ENCODE measurements at regions not wholly inside any gene's neighbourhood (a gene's known extent, or its start where the extent isn't known, plus 50 kb on each side); places are given as distances from the start of the nearest gene placed in this dataset.
"Not testable (repeated sequence)": the region's sequence is repeated elsewhere in the genome, so short reads cannot be mapped to it uniquely, and the experiment has no call there.

DNA sequence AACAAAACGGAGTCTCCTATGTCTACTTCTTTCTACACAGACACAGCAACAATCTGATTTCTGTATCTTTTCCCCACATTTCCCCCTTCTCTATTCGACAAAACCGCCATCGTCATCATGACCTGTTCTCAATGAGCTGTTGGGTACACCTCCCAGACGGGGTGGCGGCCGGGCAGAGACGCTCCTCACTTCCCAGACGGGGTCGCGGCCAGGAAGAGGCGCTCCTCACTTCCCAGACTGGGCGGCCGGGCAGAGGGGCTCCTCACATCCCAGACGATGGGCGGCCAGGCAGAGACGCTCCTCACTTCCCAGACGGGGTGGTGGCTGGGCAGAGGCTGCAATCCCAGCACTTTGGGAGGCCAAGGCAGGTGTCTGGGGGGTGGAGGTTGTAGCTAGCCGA, 158.2 kb upstream of the MYRIP start:
- H3K27me3 ChIP-seq (ENCODE audit: control insufficient read depth, insufficient read depth, low read length); DNase-seq (ENCODE audit: low read depth in 4 of 6, low spot score in 6 of 6); H3K27ac ChIP-seq (ENCODE audit: low read depth, low read length); H3K4me3 ChIP-seq (ENCODE audit: low read depth, low read length); H3K4me1 ChIP-seq (ENCODE audit: control insufficient read depth, insufficient read depth, low read length); H3K9me3 ChIP-seq (ENCODE audit: control insufficient read depth, insufficient read depth, low read length); H3K36me3 ChIP-seq (ENCODE audit: control insufficient read depth, insufficient read depth, low read length): not testable (repeated sequence)
- 96% methylated on average over 8 of the region's 19 CpGs for WGBS (ENCODE audit: insufficient coverage)

DNA sequence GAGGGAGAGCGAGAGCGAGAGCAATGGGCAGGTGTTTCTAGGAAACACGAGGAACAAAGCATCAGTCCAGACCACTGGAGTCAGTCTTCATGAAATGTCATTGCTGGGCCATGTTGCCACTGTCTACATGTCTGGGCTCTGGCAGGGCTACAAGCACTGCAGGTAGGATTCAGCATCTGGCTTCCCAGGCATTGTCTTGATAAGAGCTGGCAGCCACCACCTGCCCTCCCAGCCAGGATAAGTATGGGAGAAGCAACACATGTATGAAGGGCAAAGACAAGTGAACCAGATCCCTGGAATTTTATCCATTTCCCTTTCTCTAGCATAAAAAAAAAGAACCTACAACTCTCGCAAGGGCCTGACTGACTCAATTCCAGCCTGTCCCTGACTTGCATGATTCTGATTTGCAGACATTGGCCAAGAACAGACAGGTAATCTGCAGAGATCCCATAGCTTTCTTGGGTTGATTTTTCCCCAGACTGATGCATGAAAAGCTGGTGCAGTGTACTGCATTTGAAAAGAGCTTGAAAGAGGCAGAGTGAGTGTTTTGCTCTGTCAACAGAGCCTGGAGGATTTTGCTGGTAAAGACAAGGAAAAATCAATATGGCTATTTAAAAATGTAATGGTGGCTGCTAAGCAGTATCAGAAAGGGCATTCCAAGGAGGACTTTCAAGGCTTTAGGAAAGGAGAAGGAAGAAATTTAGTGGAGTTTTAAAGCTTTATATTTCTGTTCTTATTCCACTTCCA, 157.2 kb upstream of the MYRIP start:
- Histone ChIP-seq H3K36me3 (ENCODE audit: control insufficient read depth, insufficient read depth, low read length) (no peaks in the 10 kb centered on the region), H3K27me3 (ENCODE audit: control insufficient read depth, insufficient read depth, low read length) (no peaks in the 10 kb centered on the region), H3K4me3 (ENCODE audit: low read depth, low read length) (no peak overlapping the region), H3K9me3 (ENCODE audit: control insufficient read depth, insufficient read depth, low read length) (no peaks in the 10 kb centered on the region), H3K4me1 (ENCODE audit: control insufficient read depth, insufficient read depth, low read length) (no peaks in the 10 kb centered on the region), H3K27ac (ENCODE audit: low read depth, low read length) (no peak overlapping the region)
- 97% methylated on average over 3 of the region's 4 CpGs for WGBS (ENCODE audit: insufficient coverage)
- DNase-seq (ENCODE audit: low read depth in 4 of 6, low spot score in 6 of 6), result peak in 1 of 6 donors; percentile 18

DNA sequence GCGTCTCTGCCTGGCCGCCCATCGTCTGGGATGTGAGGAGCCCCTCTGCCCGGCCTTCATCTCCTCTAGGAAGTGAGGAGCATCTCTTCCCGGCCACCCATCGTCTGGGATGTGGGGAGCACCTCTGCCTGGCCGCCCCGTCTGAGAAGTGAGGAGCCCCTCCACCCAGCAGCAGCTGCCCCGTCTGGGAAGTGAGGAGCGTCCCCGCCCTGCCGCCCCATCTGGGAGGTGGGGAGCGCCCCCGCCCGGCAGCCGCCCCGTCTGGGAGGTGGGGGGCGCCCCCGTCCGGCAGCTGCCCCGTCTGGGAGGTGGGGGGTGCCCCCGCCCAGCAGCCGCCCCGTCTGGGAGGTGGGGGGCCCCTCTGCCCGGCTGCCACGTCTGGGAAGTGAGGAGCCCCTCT, 153.7 kb upstream of the MYRIP start:
- not testable (repeated sequence) for DNase-seq (ENCODE audit: low read depth in 4 of 6, low spot score in 6 of 6)

DNA sequence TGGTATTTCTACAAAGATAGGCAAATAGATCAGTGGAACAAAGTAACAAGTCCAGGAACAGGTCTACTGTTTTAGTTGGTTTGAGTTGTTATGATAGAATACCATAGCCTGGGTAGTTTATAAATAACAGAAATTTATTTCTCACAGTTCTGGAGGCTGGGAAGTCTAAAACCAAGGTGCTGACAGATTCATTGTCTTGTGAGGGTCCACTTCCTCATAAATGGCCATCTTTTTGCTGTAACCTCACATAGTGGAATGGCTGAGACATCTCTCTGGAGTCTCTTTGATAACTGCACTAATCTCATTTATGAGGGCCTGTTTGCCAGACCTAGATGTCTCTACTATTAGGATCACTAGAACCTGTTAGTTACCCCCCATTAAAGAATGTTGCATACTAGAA, 152.3 kb upstream of the MYRIP start:
- no peak overlapping the region for H3K4me3 ChIP-seq (ENCODE audit: low read depth, low read length)
- H3K27ac ChIP-seq (ENCODE audit: low read depth, low read length), result no peak overlapping the region
- H3K4me1 ChIP-seq (ENCODE audit: control insufficient read depth, insufficient read depth, low read length), result no peaks in the 10 kb centered on the region
- no peaks in the 10 kb centered on the region for H3K9me3 ChIP-seq (ENCODE audit: control insufficient read depth, insufficient read depth, low read length)
- H3K36me3 ChIP-seq (ENCODE audit: control insufficient read depth, insufficient read depth, low read length), result no peaks in the 10 kb centered on the region
- no peak for DNase-seq (ENCODE audit: low read depth in 4 of 6, low spot score in 6 of 6)
- H3K27me3 ChIP-seq (ENCODE audit: control insufficient read depth, insufficient read depth, low read length), result no peaks in the 10 kb centered on the region

More for the DNA sequence above, 153.7 kb upstream of the MYRIP start:
- H3K27ac ChIP-seq (ENCODE audit: low read depth, low read length); H3K4me1 ChIP-seq (ENCODE audit: control insufficient read depth, insufficient read depth, low read length); H3K4me3 ChIP-seq (ENCODE audit: low read depth, low read length); H3K36me3 ChIP-seq (ENCODE audit: control insufficient read depth, insufficient read depth, low read length); H3K9me3 ChIP-seq (ENCODE audit: control insufficient read depth, insufficient read depth, low read length); H3K27me3 ChIP-seq (ENCODE audit: control insufficient read depth, insufficient read depth, low read length): not testable (repeated sequence)
- 100% methylated on average over 5 of the region's 26 CpGs for WGBS (ENCODE audit: insufficient coverage)

DNA sequence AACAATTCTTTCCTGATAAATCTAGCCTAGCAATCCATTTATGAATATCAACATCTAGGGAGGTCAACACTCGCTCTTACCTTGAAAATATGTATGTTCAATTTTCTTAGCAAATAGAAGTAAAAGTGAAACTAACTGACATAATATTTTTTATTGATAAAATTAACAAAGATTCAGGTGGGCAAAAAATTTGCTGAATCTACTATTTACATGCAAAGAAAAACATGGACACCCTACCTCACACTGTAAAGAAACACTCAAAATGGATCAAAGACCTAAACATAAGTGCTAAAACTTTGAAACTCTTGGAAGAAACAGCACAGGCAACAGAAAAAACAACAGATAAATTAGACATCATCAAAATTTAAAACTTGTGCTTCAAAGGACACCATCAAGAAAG, 151.6 kb upstream of the MYRIP start:
- no peak for DNase-seq (ENCODE audit: low read depth in 4 of 6, low spot score in 6 of 6)
- Histone ChIP-seq H3K27ac (ENCODE audit: low read depth, low read length) (no peak overlapping the region), H3K9me3 (ENCODE audit: control insufficient read depth, insufficient read depth, low read length) (no peaks in the 10 kb centered on the region), H3K36me3 (ENCODE audit: control insufficient read depth, insufficient read depth, low read length) (no peaks in the 10 kb centered on the region), H3K4me1 (ENCODE audit: control insufficient read depth, insufficient read depth, low read length) (no peaks in the 10 kb centered on the region), H3K27me3 (ENCODE audit: control insufficient read depth, insufficient read depth, low read length) (no peaks in the 10 kb centered on the region), H3K4me3 (ENCODE audit: low read depth, low read length) (no peak overlapping the region)
- WGBS (ENCODE audit: insufficient coverage), result no CpG with 5 or more reads among the region's 1 CpG

DNA sequence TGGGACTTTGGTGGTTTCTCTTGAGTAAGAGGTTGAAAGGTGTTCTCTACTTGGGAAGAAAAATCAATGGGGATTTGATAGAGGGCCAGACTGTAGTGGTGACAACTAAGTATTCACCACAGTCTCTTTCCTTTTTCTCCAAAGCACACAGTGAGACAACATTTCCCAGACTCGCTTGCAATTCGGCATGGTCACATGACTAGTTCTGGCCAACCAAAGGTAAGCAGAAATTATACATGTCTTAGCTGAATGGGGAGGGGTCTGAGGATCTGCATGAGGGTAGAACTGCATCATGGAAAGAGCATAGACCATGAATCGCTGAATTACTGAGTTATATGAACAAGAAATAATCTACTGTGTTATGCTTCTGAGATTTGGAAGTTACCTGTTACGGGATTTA, 144.5 kb upstream of the MYRIP start:
- no peaks in the 10 kb centered on the region for H3K4me1 ChIP-seq (ENCODE audit: control insufficient read depth, insufficient read depth, low read length)
- no peak for DNase-seq (ENCODE audit: low read depth in 4 of 6, low spot score in 6 of 6)
- H3K9me3 ChIP-seq (ENCODE audit: control insufficient read depth, insufficient read depth, low read length), result no peaks in the 10 kb centered on the region
- no CpG with 5 or more reads among the region's 4 CpGs for WGBS (ENCODE audit: insufficient coverage)
- H3K27me3 ChIP-seq (ENCODE audit: control insufficient read depth, insufficient read depth, low read length), result no peaks in the 10 kb centered on the region
- no peak overlapping the region for H3K4me3 ChIP-seq (ENCODE audit: low read depth, low read length)
- no peak overlapping the region for H3K27ac ChIP-seq (ENCODE audit: low read depth, low read length)
- no peaks in the 10 kb centered on the region for H3K36me3 ChIP-seq (ENCODE audit: control insufficient read depth, insufficient read depth, low read length)

DNA sequence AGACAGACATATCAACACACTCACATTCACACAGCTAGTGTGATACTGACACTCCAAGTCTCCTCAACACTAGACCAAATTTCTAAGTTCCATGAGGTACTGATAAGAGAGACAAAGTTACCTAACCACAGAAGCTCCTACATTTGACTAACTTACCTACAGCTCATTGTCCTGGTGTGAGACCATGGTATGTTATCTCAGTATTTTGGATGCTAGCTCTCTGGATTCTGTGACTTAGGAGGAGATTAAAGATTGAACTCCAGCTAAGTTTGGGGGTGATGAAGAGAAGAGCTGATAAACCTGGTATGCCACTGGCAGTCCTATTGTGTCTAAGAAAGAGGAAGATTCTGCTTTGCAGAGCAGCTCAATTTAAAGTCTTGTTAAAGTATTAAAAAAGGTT, 144.0 kb upstream of the MYRIP start:
- no peak for DNase-seq (ENCODE audit: low read depth in 4 of 6, low spot score in 6 of 6)
- Histone ChIP-seq H3K4me3 (ENCODE audit: low read depth, low read length) (no peak overlapping the region), H3K36me3 (ENCODE audit: control insufficient read depth, insufficient read depth, low read length) (no peaks in the 10 kb centered on the region), H3K27ac (ENCODE audit: low read depth, low read length) (no peak overlapping the region), H3K4me1 (ENCODE audit: control insufficient read depth, insufficient read depth, low read length) (no peaks in the 10 kb centered on the region), H3K9me3 (ENCODE audit: control insufficient read depth, insufficient read depth, low read length) (no peaks in the 10 kb centered on the region), H3K27me3 (ENCODE audit: control insufficient read depth, insufficient read depth, low read length) (no peaks in the 10 kb centered on the region)

DNA sequence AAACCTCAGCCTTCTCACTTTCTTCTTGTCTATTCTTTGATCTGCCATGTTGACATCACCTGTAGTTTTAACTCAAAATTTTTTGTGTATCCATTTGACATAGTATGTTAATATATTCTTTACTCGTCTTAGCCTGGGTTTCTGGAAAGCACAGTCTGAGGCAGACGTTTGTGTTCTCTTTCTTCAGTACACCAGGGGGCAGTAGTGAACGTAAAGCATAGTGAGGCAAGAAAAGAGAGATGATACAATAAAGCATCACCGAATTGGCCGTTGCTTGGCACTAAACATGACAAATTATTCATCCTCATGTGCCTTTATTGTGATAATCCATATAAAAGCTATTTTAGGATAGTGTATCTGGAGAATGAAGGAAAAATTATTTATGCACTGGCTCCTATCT, 141.0 kb upstream of the MYRIP start:
- peak in 5 of 6 donors; percentile 30 to 80 (median 36) for DNase-seq (ENCODE audit: low read depth in 4 of 6, low spot score in 6 of 6)
- H3K4me1 ChIP-seq (ENCODE audit: control insufficient read depth, insufficient read depth, low read length), result no peaks in the 10 kb centered on the region

DNA sequence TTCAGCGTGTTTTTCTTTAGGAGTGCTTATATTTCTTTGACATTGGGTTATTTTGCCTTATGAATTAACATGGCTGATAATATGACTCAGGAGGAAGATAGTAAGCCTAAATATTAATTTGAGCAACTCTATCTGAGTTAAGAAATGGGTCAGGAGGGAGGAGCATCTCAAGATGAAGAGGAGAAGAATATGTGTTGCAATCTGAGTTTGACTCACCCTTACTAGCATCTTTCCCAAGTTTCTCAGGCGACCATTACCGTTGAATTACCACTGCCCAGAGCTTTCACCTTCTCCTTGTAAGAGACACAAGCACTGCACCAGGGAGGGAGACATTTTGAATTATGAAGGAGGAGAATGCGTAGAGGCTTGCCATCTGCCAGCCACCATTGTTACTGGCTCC, 138.3 kb upstream of the MYRIP start:
- H3K4me3 ChIP-seq (ENCODE audit: low read depth, low read length), result no peak overlapping the region
- H3K9me3 ChIP-seq (ENCODE audit: control insufficient read depth, insufficient read depth, low read length), result no peaks in the 10 kb centered on the region
- H3K27me3 ChIP-seq (ENCODE audit: control insufficient read depth, insufficient read depth, low read length), result no peaks in the 10 kb centered on the region
- no peaks in the 10 kb centered on the region for H3K36me3 ChIP-seq (ENCODE audit: control insufficient read depth, insufficient read depth, low read length)
- DNase-seq (ENCODE audit: low read depth in 4 of 6, low spot score in 6 of 6), result no peak
- H3K27ac ChIP-seq (ENCODE audit: low read depth, low read length), result no peak overlapping the region
- WGBS (ENCODE audit: insufficient coverage), result no CpG with 5 or more reads among the region's 4 CpGs
- H3K4me1 ChIP-seq (ENCODE audit: control insufficient read depth, insufficient read depth, low read length), result no peaks in the 10 kb centered on the region

More for the DNA sequence above, 141.0 kb upstream of the MYRIP start:
- Histone ChIP-seq H3K36me3 (ENCODE audit: control insufficient read depth, insufficient read depth, low read length) (no peaks in the 10 kb centered on the region), H3K4me3 (ENCODE audit: low read depth, low read length) (no peak overlapping the region), H3K9me3 (ENCODE audit: control insufficient read depth, insufficient read depth, low read length) (no peaks in the 10 kb centered on the region), H3K27me3 (ENCODE audit: control insufficient read depth, insufficient read depth, low read length) (no peaks in the 10 kb centered on the region), H3K27ac (ENCODE audit: low read depth, low read length) (no peak overlapping the region)
- WGBS (ENCODE audit: insufficient coverage), result 27% methylated on average over 3 of the region's 5 CpGs

DNA sequence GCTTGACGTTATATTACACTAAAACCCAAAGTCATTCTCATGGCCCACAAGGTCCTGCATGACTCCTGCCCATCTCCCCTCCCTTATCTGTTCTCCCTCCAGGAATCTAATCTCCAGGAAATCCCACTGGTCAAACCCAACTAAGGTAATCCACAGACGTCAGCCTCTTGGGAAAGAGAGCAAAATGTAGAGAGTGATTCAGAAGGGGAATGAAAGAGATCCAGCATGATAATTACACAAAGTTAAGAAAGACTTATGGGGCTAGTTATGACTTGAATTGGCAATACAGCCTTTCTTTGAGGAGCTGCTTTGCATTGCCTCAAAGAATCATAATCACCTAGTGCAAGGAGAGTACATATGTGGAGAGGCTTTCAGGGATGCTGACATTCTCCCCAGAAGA, 137.8 kb upstream of the MYRIP start:
- Histone ChIP-seq H3K36me3 (ENCODE audit: control insufficient read depth, insufficient read depth, low read length) (no peaks in the 10 kb centered on the region), H3K27ac (ENCODE audit: low read depth, low read length) (no peak overlapping the region), H3K4me1 (ENCODE audit: control insufficient read depth, insufficient read depth, low read length) (no peaks in the 10 kb centered on the region), H3K27me3 (ENCODE audit: control insufficient read depth, insufficient read depth, low read length) (no peaks in the 10 kb centered on the region), H3K4me3 (ENCODE audit: low read depth, low read length) (no peak overlapping the region), H3K9me3 (ENCODE audit: control insufficient read depth, insufficient read depth, low read length) (no peaks in the 10 kb centered on the region)
- 75% methylated on average over 1 of the region's 2 CpGs for WGBS (ENCODE audit: insufficient coverage)
- no peak for DNase-seq (ENCODE audit: low read depth in 4 of 6, low spot score in 6 of 6)

Measured in spinal cord (tissue), 9 donors.